GM10266 (cell line): ENCODE measurements at regions not wholly inside any gene's neighbourhood (a gene's known extent, or its start where the extent isn't known, plus 50 kb on each side); places are given as distances from the start of the nearest gene placed in this dataset.

ENCODE experiments used
- DNase-seq: peaks from one replicate; pipeline ENCODE4 v3.0.0; 2012; ENCODE audit errors: extremely low spot score
- CTCF ChIP-seq: IDR thresholded peaks from 2 replicates; pipeline ENCODE4 v1.5.1; 2012; ENCODE audit warnings: mild to moderate bottlenecking, low read depth; ENCODE audit not compliant: control insufficient read depth, insufficient read depth; ENCODE audit errors: missing control alignments

- DNase-seq: no peak
- TF ChIP-seq CTCF: no peak
Observed at GRCh38 chr5:105993027-105993426, 1677.7 kb downstream of the EFNA5 start.

- DNase-seq: no peak
- no peak for TF ChIP-seq CTCF
Observed at GRCh38 chr5:105982526-105982925, 1688.2 kb downstream of the EFNA5 start.

DNA sequence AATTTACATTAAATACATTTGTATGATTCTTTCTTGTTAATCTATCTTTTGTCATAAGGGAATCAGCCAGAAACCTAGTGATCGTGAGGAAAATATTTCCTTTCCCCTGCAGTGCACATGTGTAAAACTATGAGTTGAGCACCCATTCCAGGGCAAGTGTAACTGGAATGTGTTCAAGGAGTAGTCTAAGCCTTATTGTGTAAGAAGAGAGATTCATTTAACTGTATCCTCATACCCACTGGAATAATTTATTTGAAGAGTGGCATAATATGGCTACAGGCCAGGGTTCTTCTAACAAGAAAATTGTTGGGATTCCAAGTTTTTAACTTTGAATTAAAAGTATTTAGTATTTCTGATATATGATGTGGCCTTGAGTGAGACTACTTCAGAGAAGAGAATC, 1692.7 kb downstream of the EFNA5 start:
- no peak for DNase-seq
- TF ChIP-seq CTCF: no peak

DNA sequence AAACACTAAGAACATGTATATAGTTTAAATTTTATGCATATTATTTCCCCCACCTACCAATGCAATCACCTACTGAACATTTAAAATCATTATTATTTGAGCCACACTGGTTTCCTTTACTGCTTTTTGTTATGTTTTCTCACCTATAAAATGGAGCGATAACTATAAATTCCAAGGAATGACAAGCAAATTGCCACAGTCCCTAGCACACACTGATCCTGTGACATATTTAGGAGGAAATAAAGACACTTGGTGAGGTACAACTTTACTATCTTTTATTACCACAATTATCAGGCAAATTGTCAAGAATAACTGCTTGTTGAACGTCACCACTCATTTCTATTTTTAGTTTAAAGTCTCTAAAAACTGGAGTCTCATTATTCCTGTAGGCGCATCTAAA, 1693.6 kb downstream of the EFNA5 start:
- TF ChIP-seq CTCF: no peak
- no peak for DNase-seq

DNA sequence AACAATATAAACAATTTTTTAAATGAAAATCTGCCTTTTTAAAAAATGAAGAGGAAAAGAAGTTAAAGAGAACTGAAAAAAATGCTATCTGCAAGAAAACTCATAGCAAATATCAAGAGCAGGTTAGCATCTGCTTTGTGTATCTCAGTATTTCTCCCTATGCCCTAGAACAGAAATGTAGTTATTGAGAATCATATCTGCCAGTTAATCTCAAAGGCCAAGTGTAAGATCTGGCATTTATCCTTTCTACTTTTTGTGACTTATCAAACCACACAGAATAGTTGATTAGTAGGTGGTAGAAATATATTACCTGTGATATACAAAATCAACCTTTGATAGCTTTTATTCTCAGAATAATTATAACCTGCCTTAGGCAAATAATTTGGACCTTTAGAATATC, 1699.8 kb downstream of the EFNA5 start:
- TF ChIP-seq CTCF: no peak
- no peak for DNase-seq

GRCh38 chr5:105968981-105969380, 1701.8 kb downstream of the EFNA5 start:
- no peak for TF ChIP-seq CTCF
- no peak for DNase-seq

DNA sequence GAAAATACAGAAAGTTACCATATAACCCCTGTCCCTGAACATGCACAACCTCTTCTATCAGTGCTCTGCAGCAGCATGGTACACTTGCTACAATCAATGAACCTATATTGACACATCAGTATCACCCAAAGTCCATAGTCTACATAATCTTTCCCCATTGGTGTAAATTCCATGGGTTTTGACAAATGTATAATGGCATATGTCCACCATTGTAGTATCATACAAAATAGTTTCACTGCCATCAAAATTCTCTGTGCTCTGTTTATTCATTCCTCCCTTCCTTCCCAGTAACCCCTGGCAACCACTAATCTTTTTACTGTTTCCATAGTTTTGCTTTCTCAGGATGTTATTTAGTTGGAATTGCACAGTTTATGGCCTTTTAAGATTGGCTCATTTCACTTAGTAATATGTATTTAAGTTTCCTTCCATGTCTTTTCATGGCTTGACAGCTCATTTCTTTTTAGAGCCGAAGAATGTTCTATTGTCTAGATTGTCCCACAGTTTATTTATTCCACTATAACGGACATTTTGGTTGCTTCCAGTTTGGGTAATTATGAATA, 1707.0 kb downstream of the EFNA5 start:
- no peak for TF ChIP-seq CTCF
- no peak for DNase-seq

- no peak for TF ChIP-seq CTCF
- DNase-seq: no peak
Observed at GRCh38 chr5:105961572-105961971, 1709.2 kb downstream of the EFNA5 start.
